K562 (cell line): ENCODE measurements at regions not wholly inside any gene's neighbourhood (a gene's known extent, or its start where the extent isn't known, plus 50 kb on each side); places are given as distances from the start of the nearest gene placed in this dataset.

Source experiments
- ATAC-seq: fragments of 200-7000 bp; cut with Tn5 transposase; 3 replicates; pipeline ENCODE4 v1.9.1; 2020; ENCODE audit warnings: moderate library complexity
- BruUV-seq: library from RNA; stranded (reverse); fragments of 400-500 nt; replicated peaks from 2 replicates; lab custom pipeline; 2021; lab: Mats Ljungman, UMichigan
- CTCF ChIA-PET: fragments of 300-600 bp; formaldehyde crosslinking; extraction: SDS; loops from one replicate; lab custom pipeline; 2021; ENCODE audit warnings: low intra/inter-chr PET ratio; lab: Yijun Ruan, JAX
- POLR2A ChIA-PET: fragments of 300-600, 350-650 bp; sonication (Branson Sonifier 250); formaldehyde crosslinking; extraction: SDS; loops from one replicate; lab custom pipeline; 2021; ENCODE audit warnings: antibody characterized with exemption, inconsistent platforms; lab: Yijun Ruan, JAX
- DNase-seq, 4 experiments: peaks; one replicate each; pipeline versions ENCODE4 v3.0.0 to v3.0.0-alpha.2; 2011 to 2018; ENCODE audit warnings: low spot score in 3 of 4, mixed read lengths in 3 of 4; ENCODE audit errors: extremely low read depth in 1 of 4
- FAIRE-seq: peaks from 2 replicates; lab custom pipeline; 2011; peaks lifted over from hg19 to GRCh38; lab: Jason Lieb, UNC
- H2AFZ ChIP-seq: 2 replicates; pipeline ENCODE4 v1.6.0; 2011; ENCODE audit warnings: low read depth, low read length, control low read depth, inconsistent platforms
- H3K27ac ChIP-seq: fragments of 200-600 bp; 3 replicates; pipeline ENCODE4 v1.8.0; 2011; ENCODE audit warnings: low read depth, mild to moderate bottlenecking, control low read depth, inconsistent platforms, low read length, moderate library complexity, mixed read lengths; ENCODE audit errors: extremely low read depth
- H3K27me3 ChIP-seq, 2 experiments: fragments of 300-600 bp in 1 of 2; 2 replicates in 1 of 2; 3 replicates in 1 of 2; pipeline versions ENCODE4 v1.6.0 to v1.8.0; 2011; ENCODE audit warnings: inconsistent platforms in 2 of 2, low read length in 2 of 2, mild to moderate bottlenecking in 1 of 2, mixed read lengths in 1 of 2, moderate library complexity in 1 of 2; ENCODE audit not compliant: control insufficient read depth in 2 of 2, insufficient read depth in 2 of 2
- H3K36me3 ChIP-seq: fragments of 300-600 bp; 3 replicates; pipeline ENCODE4 v1.8.0; 2011; ENCODE audit warnings: mild to moderate bottlenecking, low read length, inconsistent platforms; ENCODE audit not compliant: control insufficient read depth, insufficient read depth
- H3K4me1 ChIP-seq, 2 experiments: fragments of 200-600 bp in 1 of 2; replicated peaks in 1 of 2; 2 replicates in 1 of 2; 3 replicates in 1 of 2; pipeline versions ENCODE4 v1.5.1 to v1.8.0; 2011; ENCODE audit warnings: inconsistent platforms in 2 of 2, low read length in 2 of 2, mild to moderate bottlenecking in 1 of 2, mixed read lengths in 1 of 2, moderate library complexity in 1 of 2; ENCODE audit not compliant: control insufficient read depth in 2 of 2, insufficient read depth in 2 of 2
- H3K4me2 ChIP-seq: 2 replicates; pipeline ENCODE4 v1.6.1; 2011; ENCODE audit warnings: low read length, control low read depth, inconsistent platforms, mixed read lengths; ENCODE audit not compliant: insufficient read depth
- H3K4me3 ChIP-seq: fragments of 200-600 bp; sonication (generic), shearing (Covaris generic); 2 replicates; pipeline ENCODE4 v1.5.1; 2016; ENCODE audit warnings: control low read depth, inconsistent platforms
- H3K79me2 ChIP-seq: fragments of 200-600 bp; 3 replicates; pipeline ENCODE4 v1.8.0; 2011; ENCODE audit warnings: low read length, inconsistent platforms; ENCODE audit not compliant: control insufficient read depth, insufficient read depth
- H3K9ac ChIP-seq, 2 experiments: 2 replicates each; pipeline versions ENCODE4 v1.6.0 to v1.6.1; 2011; ENCODE audit warnings: low read depth in 2 of 2, low read length in 2 of 2, control low read depth in 1 of 2, inconsistent platforms in 1 of 2, mild to moderate bottlenecking in 1 of 2, mixed read lengths in 1 of 2; ENCODE audit not compliant: insufficient read depth in 1 of 2
- H3K9me1 ChIP-seq: one replicate; pipeline ENCODE4 v1.6.0; 2011; ENCODE audit warnings: inconsistent platforms, mild to moderate bottlenecking, low read length, moderate library complexity; ENCODE audit not compliant: control insufficient read depth, insufficient read depth
- H3K9me3 ChIP-seq: replicated peaks from 2 replicates; pipeline ENCODE4 v1.5.1; 2011; ENCODE audit warnings: low read depth, low read length, inconsistent platforms; ENCODE audit not compliant: control insufficient read depth, insufficient read depth
- H4K20me1 ChIP-seq: replicated peaks from 2 replicates; pipeline ENCODE4 v1.6.1; 2011; ENCODE audit warnings: low read length, inconsistent platforms, mixed read lengths; ENCODE audit not compliant: control insufficient read depth, insufficient read depth
- ARID4B ChIP-seq: sonication (generic); formaldehyde crosslinking; IDR thresholded peaks from 2 replicates; pipeline ENCODE4 v1.8.0; 2022; ENCODE audit warnings: mild to moderate bottlenecking, missing genetic modification reagents
- BRCA1 ChIP-seq, 2 experiments: fragments of 450-650 bp in 1 of 2; sonication (generic) in 1 of 2; formaldehyde crosslinking in 1 of 2; IDR thresholded peaks; 2 replicates each; pipeline versions ENCODE4 v1.5.0 to v1.6.1; 2017 to 2020; ENCODE audit warnings: mild to moderate bottlenecking in 1 of 2, missing genetic modification reagents in 1 of 2
- CBX8 ChIP-seq: fragments of 200-600 bp; sonication (generic); IDR thresholded peaks from 2 replicates; pipeline ENCODE4 v1.6.1; 2012; ENCODE audit warnings: borderline replicate concordance, mixed run types, low read depth, mild to moderate bottlenecking, moderate library complexity, mixed read lengths, low read length, control low read depth, inconsistent platforms; ENCODE audit not compliant: poor library complexity, severe bottlenecking; ENCODE audit errors: extremely low read depth
- CHD1 ChIP-seq: fragments of 200-600 bp; sonication (generic); IDR thresholded peaks from one replicate; pipeline ENCODE4 v1.6.1; 2012; ENCODE audit warnings: mild to moderate bottlenecking, moderate library complexity, low read length, inconsistent platforms
- ELF1 ChIP-seq: fragments of 200-800 bp; sonication (Bioruptor generic); IDR thresholded peaks from 2 replicates; pipeline ENCODE4 v1.6.1; 2016; ENCODE audit warnings: missing genetic modification characterization, missing compliant biosample characterization
- ETS1 ChIP-seq: conservative IDR thresholded peaks from 2 replicates; pipeline ENCODE4 v1.6.1; 2011; ENCODE audit warnings: low read depth, mild to moderate bottlenecking, low read length; ENCODE audit not compliant: control insufficient read depth
- FOXP4 ChIP-seq: sonication (generic); formaldehyde crosslinking; IDR thresholded peaks from 2 replicates; pipeline ENCODE4 v1.8.0; 2022; ENCODE audit warnings: mild to moderate bottlenecking, missing genetic modification reagents, borderline replicate concordance
- HNRNPH1 ChIP-seq: fragments of 200-400 bp; formaldehyde crosslinking; optimal IDR thresholded peaks from 2 replicates; pipeline ENCODE3; 2017; ENCODE audit warnings: low read depth, mild to moderate bottlenecking, low read length, moderate library complexity
- NCOA4 ChIP-seq: fragments of 450-650 bp; IDR thresholded peaks from 2 replicates; pipeline ENCODE4 v1.6.1; 2018; ENCODE audit warnings: mild to moderate bottlenecking; ENCODE audit not compliant: partially characterized antibody
- NEUROD1 ChIP-seq: fragments of 150-350 bp; IDR thresholded peaks from 2 replicates; pipeline ENCODE4 v1.6.1; 2014; ENCODE audit warnings: borderline replicate concordance, low read length, low read depth; ENCODE audit not compliant: partially characterized antibody
- PML ChIP-seq: IDR thresholded peaks from 2 replicates; pipeline ENCODE4 v1.6.1; 2012; ENCODE audit warnings: low read length, inconsistent platforms
- PRPF4 ChIP-seq: fragments of 200-400 bp; formaldehyde crosslinking; IDR thresholded peaks from one replicate; pipeline ENCODE4 v1.6.1; 2017; ENCODE audit warnings: low read length, low read depth, mild to moderate bottlenecking; ENCODE audit not compliant: insufficient read depth, poor library complexity, severe bottlenecking
- SMARCC2 ChIP-seq: fragments of 450-650 bp; IDR thresholded peaks from 2 replicates; pipeline ENCODE4 v1.6.1; 2017; ENCODE audit warnings: antibody characterized with exemption, moderate library complexity, mild to moderate bottlenecking, low read depth
- ZNF165 ChIP-seq: fragments of 250-450 bp; sonication (Bioruptor Pico); IDR thresholded peaks from 2 replicates; pipeline ENCODE4 v1.4.0; 2020; ENCODE audit warnings: borderline replicate concordance
- WGBS: fragments of 100-300 bp; shearing (Covaris generic); methylation state at CpG from one replicate; pipeline ENCODE4 v1.1.6; 2016; ENCODE audit warnings: low coverage, mixed read lengths; ENCODE audit not compliant: insufficient coverage; ENCODE audit errors: missing lambda C conversion rate; 5-methylcytosine and 5-hydroxymethylcytosine counted together
- in situ Hi-C: fragments of 300-500 bp; cut with MboI; formaldehyde crosslinking; loops from 4 replicates; pipeline ENCODE4 v1.15.0; 2018; ENCODE audit warnings: inconsistent platforms, mixed read lengths
- intact Hi-C: fragments of 100-400 bp; cut with micrococcal nuclease; formaldehyde crosslinking; loops from 2 replicates; pipeline ENCODE4 v1.14.2; 2022

DNA sequence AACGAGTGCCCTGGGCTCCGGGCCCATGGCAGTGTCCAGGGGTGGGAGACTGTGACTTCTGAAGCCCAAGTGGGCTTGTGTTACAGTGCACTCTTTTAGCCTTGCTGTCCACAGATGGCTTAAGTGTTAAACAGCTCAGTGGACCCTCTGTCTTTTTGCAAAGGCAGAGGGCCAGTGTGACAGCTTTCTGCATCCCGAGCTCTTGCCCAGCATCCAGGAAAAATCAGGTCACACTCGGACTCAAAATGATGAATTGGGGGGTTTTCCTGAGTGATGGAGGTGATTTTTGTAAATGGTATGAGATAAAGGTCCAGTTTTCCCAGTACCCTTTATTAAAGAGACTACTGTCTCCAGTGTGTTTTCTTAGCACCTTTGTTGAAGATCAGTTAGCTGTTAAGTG lies 321.3 kb upstream of the GRAMD2B start:
- ChIA-PET CTCF (no interaction called here), POLR2A (no interaction called here)
- WGBS, result 0% methylated on average over 4 of the region's 4 CpGs
- H3K4me2 ChIP-seq, result no peak overlapping the region
- H3K27me3 ChIP-seq, result no peaks in the 10 kb centered on the region
- no peak overlapping the region for H2AFZ ChIP-seq
- H3K4me3 ChIP-seq, result no peak overlapping the region
- intact Hi-C loops, result no loop called here
- H3K36me3 ChIP-seq, result no peaks in the 10 kb centered on the region
- in situ Hi-C loops, result no loop called here
- DNase-seq, result no peak
- no peaks in the 10 kb centered on the region for H3K79me2 ChIP-seq
- ATAC-seq, result no peak
- H3K9me1 ChIP-seq, result no peaks in the 10 kb centered on the region
- no peaks in the 10 kb centered on the region for H3K9me3 ChIP-seq
- no peak for FAIRE-seq
- BruUV-seq, result no TSS peak
- no peaks in the 10 kb centered on the region for H4K20me1 ChIP-seq
- H3K27ac ChIP-seq, result no peak overlapping the region
- H3K4me1 ChIP-seq, result no peaks in the 10 kb centered on the region
- H3K9ac ChIP-seq, result no peak overlapping the region
- no peak for TF ChIP-seq ARID4B (CRISPR knock-in tag)
- TF ChIP-seq FOXP4 (CRISPR knock-in tag), result no peak
- no peak for TF ChIP-seq PRPF4
- no peak for TF ChIP-seq PML
- TF ChIP-seq HNRNPH1, result no peak
- TF ChIP-seq ZNF165 (CRISPR knock-in tag), result no peak
- no peak for TF ChIP-seq BRCA1 (IDR thresholded peaks at IDR 0.05)
- no peak for TF ChIP-seq BRCA1 (CRISPR knock-in tag; IDR thresholded peaks at IDR 0.05)
- no peak for TF ChIP-seq SMARCC2
- TF ChIP-seq CHD1, result no peak
- no peak for TF ChIP-seq ELF1
- TF ChIP-seq NEUROD1, result no peak
- TF ChIP-seq CBX8, result no peak
- TF ChIP-seq ETS1, result no peak
- no peak for TF ChIP-seq NCOA4
